ENCODE measurements at regions not wholly inside any gene's neighbourhood (a gene's known extent, or its start where the extent isn't known, plus 50 kb on each side); places are given as distances from the start of the nearest gene placed in this dataset.

DNA sequence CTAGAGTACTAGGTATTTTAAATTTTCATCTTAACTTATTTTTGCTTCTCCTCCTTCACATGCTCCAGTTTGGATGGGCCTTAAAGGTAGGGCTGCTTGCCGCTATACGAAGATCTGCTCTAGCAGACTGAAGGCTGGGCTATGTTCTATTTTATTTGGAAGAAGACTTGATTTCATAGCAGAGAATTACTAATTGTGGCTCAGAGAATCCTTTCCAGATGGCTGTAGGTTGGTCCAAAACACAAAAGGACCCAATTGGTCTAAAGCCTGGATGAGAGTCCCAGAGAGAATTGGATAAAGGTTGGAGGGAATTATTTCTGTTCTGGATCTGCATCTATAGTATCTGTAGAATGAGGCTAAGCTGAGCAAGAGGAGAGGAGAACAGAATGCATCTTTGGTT is 719.4 kb upstream of the PTBP2 start:
- TF ChIP-seq, protein P1, sequence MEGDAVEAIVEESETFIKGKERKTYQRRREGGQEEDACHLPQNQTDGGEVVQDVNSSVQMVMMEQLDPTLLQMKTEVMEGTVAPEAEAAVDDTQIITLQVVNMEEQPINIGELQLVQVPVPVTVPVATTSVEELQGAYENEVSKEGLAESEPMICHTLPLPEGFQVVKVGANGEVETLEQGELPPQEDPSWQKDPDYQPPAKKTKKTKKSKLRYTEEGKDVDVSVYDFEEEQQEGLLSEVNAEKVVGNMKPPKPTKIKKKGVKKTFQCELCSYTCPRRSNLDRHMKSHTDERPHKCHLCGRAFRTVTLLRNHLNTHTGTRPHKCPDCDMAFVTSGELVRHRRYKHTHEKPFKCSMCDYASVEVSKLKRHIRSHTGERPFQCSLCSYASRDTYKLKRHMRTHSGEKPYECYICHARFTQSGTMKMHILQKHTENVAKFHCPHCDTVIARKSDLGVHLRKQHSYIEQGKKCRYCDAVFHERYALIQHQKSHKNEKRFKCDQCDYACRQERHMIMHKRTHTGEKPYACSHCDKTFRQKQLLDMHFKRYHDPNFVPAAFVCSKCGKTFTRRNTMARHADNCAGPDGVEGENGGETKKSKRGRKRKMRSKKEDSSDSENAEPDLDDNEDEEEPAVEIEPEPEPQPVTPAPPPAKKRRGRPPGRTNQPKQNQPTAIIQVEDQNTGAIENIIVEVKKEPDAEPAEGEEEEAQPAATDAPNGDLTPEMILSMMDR (IDR thresholded peaks at IDR 0.05), result no peak
- Mint-ChIP-seq H3K27me3 (ENCODE audit: insufficient read depth) (no peaks in the 10 kb centered on the region), H3K36me3 (ENCODE audit: low read depth) (no peaks in the 10 kb centered on the region), H3K4me3 (no peak overlapping the region), H3K27ac (no peak overlapping the region), H3K4me1 (ENCODE audit: low read depth) (no peaks in the 10 kb centered on the region), H3K9me3 (peaks cover 28% of the 10 kb centered on the region)
- no peak for DNase-seq

DNA sequence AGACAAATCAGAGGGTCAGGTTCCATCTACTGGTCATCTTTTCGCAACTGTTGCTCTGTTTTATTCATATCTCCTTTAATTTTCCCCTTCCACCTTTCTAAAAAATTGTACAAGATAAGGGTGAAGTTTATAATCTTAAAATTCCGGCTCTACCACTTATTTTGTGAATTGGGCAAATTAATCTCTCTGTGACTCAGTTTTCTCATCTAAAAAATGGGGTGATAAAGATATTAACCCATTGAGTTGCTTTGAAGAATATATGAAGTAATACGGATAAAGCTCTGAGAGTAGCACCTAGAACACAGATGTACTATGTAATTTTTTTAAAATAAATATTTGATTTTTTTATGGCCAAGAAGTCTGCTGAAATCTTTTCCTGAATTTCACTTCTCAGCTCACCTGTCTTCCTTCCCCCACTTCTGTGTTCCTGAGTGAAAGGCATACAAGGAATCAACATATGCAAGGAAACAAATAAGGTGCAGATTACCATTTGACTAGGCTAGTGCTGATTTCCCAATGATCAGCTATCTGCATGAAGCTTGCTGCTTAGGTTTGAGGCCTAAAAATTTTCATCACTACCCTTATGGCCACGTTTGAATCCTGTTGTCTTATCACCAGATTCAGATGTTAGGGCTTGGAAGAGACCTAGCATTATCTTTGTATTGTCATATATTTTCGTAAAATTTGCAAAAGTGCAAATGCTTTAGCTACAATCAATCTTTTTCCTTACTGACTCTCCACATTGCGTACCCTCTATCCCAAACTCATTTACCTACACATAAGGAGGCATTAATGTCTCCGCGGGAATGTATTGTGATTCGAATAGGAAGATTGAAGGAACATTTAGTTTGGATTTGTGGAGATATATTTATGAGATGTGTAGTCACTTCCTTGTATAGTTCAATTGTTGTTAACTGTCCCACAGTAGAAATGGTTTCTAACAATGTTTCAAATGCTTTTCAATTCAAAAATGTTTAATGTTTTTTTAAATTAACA is 718.3 kb upstream of the PTBP2 start:
- no peaks in the 10 kb centered on the region for H3K27me3 Mint-ChIP-seq (ENCODE audit: insufficient read depth)
- H3K36me3 Mint-ChIP-seq (ENCODE audit: low read depth), result no peaks in the 10 kb centered on the region
- no peaks in the 10 kb centered on the region for H3K4me1 Mint-ChIP-seq (ENCODE audit: low read depth)
- peaks cover 25% of the 10 kb centered on the region for H3K9me3 Mint-ChIP-seq
- H3K27ac Mint-ChIP-seq, result no peak overlapping the region
- DNase-seq, result no peak
- TF ChIP-seq, protein P1 (IDR thresholded peaks at IDR 0.05), result no peak
- H3K4me3 Mint-ChIP-seq, result no peak overlapping the region

DNA sequence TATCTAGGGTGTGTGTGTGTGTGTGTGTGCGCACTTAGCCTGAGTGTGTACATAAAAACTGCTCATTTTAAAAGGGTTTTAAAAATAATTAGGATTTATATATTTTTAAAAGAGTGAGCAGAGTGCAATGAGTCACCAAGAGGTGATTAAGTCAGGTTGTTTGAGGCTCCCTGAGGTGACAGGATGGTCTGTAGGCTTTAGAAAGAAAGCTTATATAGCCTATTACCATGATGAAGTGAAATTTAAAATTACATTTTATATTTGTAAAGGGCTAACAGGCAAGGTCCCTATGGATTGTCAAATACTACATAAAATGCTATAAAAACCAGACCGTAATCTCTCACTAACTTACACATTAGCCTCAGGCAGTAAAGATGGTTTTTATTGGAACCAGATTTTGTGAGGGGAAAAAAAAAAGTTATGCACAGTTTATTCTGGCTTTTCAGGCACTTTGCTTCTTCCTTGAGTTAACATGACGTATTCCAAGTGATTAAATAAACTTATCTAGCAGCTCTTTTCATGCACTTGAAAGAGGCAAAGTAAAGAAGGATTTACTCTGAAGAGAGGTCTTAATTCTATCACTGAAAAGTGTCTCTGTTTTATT is 711.7 kb upstream of the PTBP2 start:
- no peaks in the 10 kb centered on the region for H3K4me1 Mint-ChIP-seq (ENCODE audit: low read depth)

DNA sequence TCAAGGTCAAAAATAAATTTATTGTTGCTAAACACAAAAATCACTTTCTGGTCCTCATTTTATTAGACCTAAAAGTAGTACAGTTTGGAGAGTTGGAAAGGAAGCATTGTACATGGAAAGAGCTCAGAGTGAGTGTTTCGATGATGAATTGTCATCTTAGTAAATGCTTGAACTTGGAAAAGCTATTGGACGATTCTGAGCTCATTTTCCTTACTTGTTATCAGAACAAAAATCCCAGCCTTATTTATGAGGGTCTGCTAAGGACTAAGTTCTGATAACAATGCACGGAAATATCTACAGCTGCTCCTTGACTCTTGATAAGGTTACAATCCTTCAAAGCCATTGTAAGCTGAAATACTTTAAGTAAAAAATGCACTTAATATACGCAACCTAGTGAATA is 710.0 kb upstream of the PTBP2 start:
- TF ChIP-seq, protein P1 (IDR thresholded peaks at IDR 0.05), result no peak
- H3K27me3 Mint-ChIP-seq (ENCODE audit: insufficient read depth), result no peaks in the 10 kb centered on the region; the same call in 1 of the 2 replicates
- H3K4me1 Mint-ChIP-seq (ENCODE audit: low read depth), result no peaks in the 10 kb centered on the region
- DNase-seq, result no peak
- no peaks in the 10 kb centered on the region for H3K36me3 Mint-ChIP-seq (ENCODE audit: low read depth)
- peaks cover 17% of the 10 kb centered on the region for H3K9me3 Mint-ChIP-seq
- no peak overlapping the region for H3K27ac Mint-ChIP-seq
- no peak overlapping the region for H3K4me3 Mint-ChIP-seq

More for the DNA sequence above, 711.7 kb upstream of the PTBP2 start:
- TF ChIP-seq, protein P1 (IDR thresholded peaks at IDR 0.05), result no peak
- Mint-ChIP-seq H3K4me3 (no peak overlapping the region), H3K27me3 (ENCODE audit: insufficient read depth) (no peaks in the 10 kb centered on the region; the same call in 1 of the 2 replicates), H3K36me3 (ENCODE audit: low read depth) (no peaks in the 10 kb centered on the region), H3K9me3 (peaks cover 12% of the 10 kb centered on the region; the same call in 1 of the 2 replicates), H3K27ac (no peak overlapping the region)
- DNase-seq, result no peak

DNA sequence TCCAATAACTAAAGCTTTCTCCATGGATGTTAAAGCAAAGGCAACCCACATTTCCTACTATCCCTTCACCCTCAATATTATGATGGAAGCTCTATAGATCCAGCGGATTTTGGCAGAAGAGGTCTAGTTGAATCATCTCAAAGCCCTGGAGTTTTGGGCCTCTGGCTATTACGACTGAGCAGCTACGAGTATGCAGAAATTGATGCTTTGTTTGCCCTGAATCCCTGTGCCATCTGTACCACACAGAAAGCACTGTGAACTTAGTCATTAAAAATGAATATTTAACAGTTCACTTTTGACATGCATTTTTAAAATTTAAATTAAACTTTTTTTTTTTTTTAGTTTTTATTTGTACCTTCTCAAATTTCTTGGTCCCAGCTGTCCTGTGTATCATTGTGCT is 705.4 kb upstream of the PTBP2 start:
- peaks cover 10% of the 10 kb centered on the region for H3K9me3 Mint-ChIP-seq
- no peaks in the 10 kb centered on the region for H3K4me1 Mint-ChIP-seq (ENCODE audit: low read depth)
- H3K27me3 Mint-ChIP-seq (ENCODE audit: insufficient read depth), result no peaks in the 10 kb centered on the region
- TF ChIP-seq, protein P1 (IDR thresholded peaks at IDR 0.05), result no peak
- H3K4me3 Mint-ChIP-seq, result no peak overlapping the region
- DNase-seq, result no peak
- no peaks in the 10 kb centered on the region for H3K36me3 Mint-ChIP-seq (ENCODE audit: low read depth)
- H3K27ac Mint-ChIP-seq, result no peak overlapping the region
